ENCODE measurements at regions not wholly inside any gene's neighbourhood (a gene's known extent, or its start where the extent isn't known, plus 50 kb on each side); places are given as distances from the start of the nearest gene placed in this dataset.

DNA sequence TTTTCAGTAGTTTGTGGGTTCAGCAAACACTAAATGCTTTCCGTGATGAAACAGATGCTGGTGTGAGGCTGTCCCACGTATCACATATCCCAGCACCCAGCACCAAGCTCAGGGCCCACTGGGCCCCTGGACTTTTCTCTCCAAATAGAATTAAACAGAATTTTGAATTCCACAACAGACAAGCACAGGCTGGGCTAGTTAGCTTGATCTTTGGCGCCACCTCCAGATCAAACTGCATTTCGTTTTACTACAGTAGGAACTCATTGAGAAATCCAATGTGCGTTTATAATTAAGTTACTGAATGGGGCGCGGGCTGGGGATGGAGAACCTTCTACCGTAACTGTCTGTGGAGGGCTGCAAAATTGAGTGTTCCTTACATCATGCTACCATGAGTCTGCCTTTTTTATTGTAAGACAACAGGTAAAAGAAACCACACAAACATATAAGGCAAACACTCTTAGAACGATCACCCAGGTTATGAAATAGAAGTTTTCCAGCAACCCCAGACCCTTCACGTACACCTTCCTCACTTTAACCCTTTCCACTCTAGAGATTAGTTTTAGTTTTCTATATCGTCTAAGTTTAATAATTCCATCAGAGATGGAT is 107.8 kb downstream of the ZFP64 start:
- Histone ChIP-seq H3K36me3 (ENCODE audit: control insufficient read depth, insufficient read depth, low read length) (peaks cover 16% of the 10 kb centered on the region), H3K4me1 (ENCODE audit: control insufficient read depth, insufficient read depth, low read length, poor library complexity, severe bottlenecking) (no peaks in the 10 kb centered on the region), H3K9me3 (ENCODE audit: control insufficient read depth in 2 of 2, low read length in 2 of 2) (peaks cover 11 to 12% of the 10 kb centered on the region in 2 experiments), H3K27ac (ENCODE audit: insufficient read depth, low read length, poor library complexity, severe bottlenecking) (no peak overlapping the region), H3K4me3 (ENCODE audit: low read depth, low read length) (no peak overlapping the region), H3K27me3 (ENCODE audit: control insufficient read depth, insufficient read depth, low read length) (no peaks in the 10 kb centered on the region)
- H3K27ac Mint-ChIP-seq, result no peak overlapping the region
- ATAC-seq (ENCODE audit: low read depth in 2 of 2), result peak in 1 of 2 donors; percentile 31
- H3K4me3 Mint-ChIP-seq, result no peak overlapping the region
- H3K9me3 Mint-ChIP-seq, result peaks cover 0 to 9% (median 4%) of the 10 kb centered on the region in 7 donors
- H3K36me3 Mint-ChIP-seq, result peaks cover 34% of the 10 kb centered on the region
- H3K4me1 Mint-ChIP-seq, result peaks cover 0 to 6% (median 3%) of the 10 kb centered on the region in 4 donors
- H3K27me3 Mint-ChIP-seq, result no peaks in the 10 kb centered on the region
- DNase-seq, result peak in 1 of 3 donors; percentile 37

DNA sequence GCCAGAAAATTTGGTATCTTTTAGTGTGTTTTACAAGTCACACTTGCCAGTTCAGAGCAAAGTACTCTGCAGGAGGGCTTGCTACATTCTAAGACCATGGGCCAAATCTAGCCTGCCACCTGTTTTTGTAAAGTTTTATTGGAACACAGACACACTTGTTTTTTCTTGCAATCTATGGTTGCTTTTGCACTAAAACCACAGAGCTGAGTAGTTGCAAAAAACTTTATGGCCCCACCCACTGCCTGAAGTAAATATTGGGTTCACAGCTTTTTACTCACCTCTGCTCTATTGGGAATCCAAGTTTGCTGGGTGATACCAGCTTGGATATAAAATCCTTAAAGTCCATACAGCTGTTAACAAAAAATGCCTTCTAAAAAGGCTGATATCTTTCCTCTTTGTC is 109.0 kb downstream of the ZFP64 start:
- Mint-ChIP-seq H3K27ac (peak overlapping the region in 2 of 3 donors; percentile 17 to 29), H3K9me3 (peaks cover 0 to 9% (median 4%) of the 10 kb centered on the region in 7 donors), H3K36me3 (peaks cover 24% of the 10 kb centered on the region), H3K27me3 (no peaks in the 10 kb centered on the region), H3K4me3 (no peak overlapping the region), H3K4me1 (peaks cover 0 to 6% (median 3%) of the 10 kb centered on the region in 4 donors)
- no peak overlapping the region for H3K27ac ChIP-seq (ENCODE audit: insufficient read depth, low read length, poor library complexity, severe bottlenecking)
- H3K9me3 ChIP-seq (ENCODE audit: control insufficient read depth in 2 of 2, low read length in 2 of 2), result peaks cover 10 to 11% of the 10 kb centered on the region in 2 experiments
- peaks cover 9% of the 10 kb centered on the region for H3K36me3 ChIP-seq (ENCODE audit: control insufficient read depth, insufficient read depth, low read length)
- no peak overlapping the region for H3K4me3 ChIP-seq (ENCODE audit: low read depth, low read length)
- H3K4me1 ChIP-seq (ENCODE audit: control insufficient read depth, insufficient read depth, low read length, poor library complexity, severe bottlenecking), result no peaks in the 10 kb centered on the region
- no peak for ATAC-seq (ENCODE audit: low read depth in 2 of 2)
- no peak for DNase-seq
- no peaks in the 10 kb centered on the region for H3K27me3 ChIP-seq (ENCODE audit: control insufficient read depth, insufficient read depth, low read length)

DNA sequence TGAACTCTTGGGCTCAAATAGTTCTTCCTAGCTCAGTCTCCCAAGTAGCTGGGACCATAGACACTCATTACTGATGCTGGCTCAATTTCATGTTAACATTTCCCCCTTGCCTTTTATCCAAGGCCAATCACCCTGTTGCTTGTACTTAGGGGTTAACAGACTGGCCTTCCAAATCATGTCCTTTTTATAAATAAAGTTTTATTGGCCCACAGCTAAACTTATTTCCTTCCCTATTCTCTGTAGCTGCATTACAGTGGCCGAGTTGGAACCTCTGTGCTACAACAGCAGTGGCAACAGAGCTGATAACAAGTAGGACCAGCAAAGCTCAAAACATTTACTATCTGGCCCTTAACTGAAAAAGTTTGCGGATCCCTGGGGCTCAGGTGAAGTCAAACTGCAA is 109.8 kb downstream of the ZFP64 start:
- Mint-ChIP-seq H3K4me1 (peaks cover 0 to 6% (median 3%) of the 10 kb centered on the region in 4 donors), H3K27me3 (no peaks in the 10 kb centered on the region), H3K36me3 (peaks cover 16% of the 10 kb centered on the region), H3K27ac (no peak overlapping the region), H3K9me3 (peaks cover 0 to 2% (median 0%) of the 10 kb centered on the region in 7 donors), H3K4me3 (peak overlapping the region in 1 of 4 donors; percentile 71)
- no peak for DNase-seq
- H3K27me3 ChIP-seq (ENCODE audit: control insufficient read depth, insufficient read depth, low read length), result no peaks in the 10 kb centered on the region
- no peak for ATAC-seq (ENCODE audit: low read depth in 2 of 2)
- peaks cover 1% of the 10 kb centered on the region for H3K36me3 ChIP-seq (ENCODE audit: control insufficient read depth, insufficient read depth, low read length)
- no peaks in the 10 kb centered on the region for H3K4me1 ChIP-seq (ENCODE audit: control insufficient read depth, insufficient read depth, low read length, poor library complexity, severe bottlenecking)
- peaks cover 2% of the 10 kb centered on the region in 2 experiments for H3K9me3 ChIP-seq (ENCODE audit: control insufficient read depth in 2 of 2, low read length in 2 of 2)
- no peak overlapping the region for H3K4me3 ChIP-seq (ENCODE audit: low read depth, low read length)
- H3K27ac ChIP-seq (ENCODE audit: insufficient read depth, low read length, poor library complexity, severe bottlenecking), result no peak overlapping the region

DNA sequence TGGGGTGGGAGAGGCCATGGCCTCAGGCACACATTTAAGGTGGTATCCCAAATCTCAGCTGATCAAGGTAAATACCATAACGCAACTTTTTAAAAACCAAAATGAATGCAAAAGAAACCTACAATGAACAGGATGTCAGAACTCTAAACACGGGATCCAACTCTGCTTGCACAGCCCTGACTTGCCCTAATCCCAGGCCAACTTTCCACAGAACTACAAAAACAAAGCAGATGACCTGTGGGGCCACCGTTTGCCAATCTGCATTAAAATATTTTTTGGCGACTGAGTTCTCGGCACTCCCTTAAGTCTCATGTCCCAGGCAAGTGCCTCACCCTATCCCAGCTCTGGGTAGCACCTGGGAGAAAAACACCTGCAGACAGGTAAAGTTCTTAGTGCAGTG is 110.5 kb downstream of the ZFP64 start:
- Mint-ChIP-seq H3K4me3 (no peak overlapping the region), H3K9me3 (peaks cover 0 to 1% (median 0%) of the 10 kb centered on the region in 7 donors), H3K27me3 (no peaks in the 10 kb centered on the region), H3K4me1 (peaks cover 0 to 6% (median 3%) of the 10 kb centered on the region in 4 donors), H3K36me3 (peaks cover 12% of the 10 kb centered on the region), H3K27ac (no peak overlapping the region)
- DNase-seq (no peak), ATAC-seq (ENCODE audit: low read depth in 2 of 2) (no peak)
- Histone ChIP-seq H3K4me1 (ENCODE audit: control insufficient read depth, insufficient read depth, low read length, poor library complexity, severe bottlenecking) (no peaks in the 10 kb centered on the region), H3K9me3 (ENCODE audit: control insufficient read depth in 2 of 2, low read length in 2 of 2) (no peaks in the 10 kb centered on the region), H3K4me3 (ENCODE audit: low read depth, low read length) (no peak overlapping the region), H3K27me3 (ENCODE audit: control insufficient read depth, insufficient read depth, low read length) (no peaks in the 10 kb centered on the region), H3K27ac (ENCODE audit: insufficient read depth, low read length, poor library complexity, severe bottlenecking) (no peak overlapping the region), H3K36me3 (ENCODE audit: control insufficient read depth, insufficient read depth, low read length) (no peaks in the 10 kb centered on the region)

DNA sequence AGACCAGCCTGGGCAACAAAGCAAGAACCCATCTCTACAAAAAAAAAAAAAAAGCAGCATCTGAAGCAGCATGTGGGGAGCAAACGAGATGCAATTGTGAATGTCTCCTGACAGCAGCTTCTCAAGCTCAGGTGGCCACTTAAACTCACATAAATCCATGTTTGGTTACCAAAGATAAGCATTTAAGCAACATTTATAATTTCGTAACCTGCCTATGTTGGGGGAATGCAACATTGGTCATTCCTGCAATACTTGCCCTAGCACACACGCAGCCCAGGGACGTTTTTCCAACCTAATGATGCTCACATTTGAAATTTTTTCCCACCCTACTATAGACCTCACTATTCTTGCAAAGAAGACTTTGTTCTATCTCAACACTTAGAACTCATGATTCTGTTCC is 113.3 kb downstream of the ZFP64 start:
- Mint-ChIP-seq H3K27me3 (no peaks in the 10 kb centered on the region), H3K4me3 (no peak overlapping the region), H3K36me3 (peaks cover 4% of the 10 kb centered on the region), H3K9me3 (peaks cover 0 to 1% (median 0%) of the 10 kb centered on the region in 7 donors), H3K4me1 (peaks cover 0 to 6% (median 3%) of the 10 kb centered on the region in 4 donors), H3K27ac (no peak overlapping the region)
- Histone ChIP-seq H3K4me3 (ENCODE audit: low read depth, low read length) (no peak overlapping the region), H3K36me3 (ENCODE audit: control insufficient read depth, insufficient read depth, low read length) (no peaks in the 10 kb centered on the region), H3K27me3 (ENCODE audit: control insufficient read depth, insufficient read depth, low read length) (no peaks in the 10 kb centered on the region), H3K27ac (ENCODE audit: insufficient read depth, low read length, poor library complexity, severe bottlenecking) (no peak overlapping the region), H3K9me3 (ENCODE audit: control insufficient read depth in 2 of 2, low read length in 2 of 2) (no peaks in the 10 kb centered on the region), H3K4me1 (ENCODE audit: control insufficient read depth, insufficient read depth, low read length, poor library complexity, severe bottlenecking) (no peaks in the 10 kb centered on the region)
- no peak for ATAC-seq (ENCODE audit: low read depth in 2 of 2)
- no peak for DNase-seq

DNA sequence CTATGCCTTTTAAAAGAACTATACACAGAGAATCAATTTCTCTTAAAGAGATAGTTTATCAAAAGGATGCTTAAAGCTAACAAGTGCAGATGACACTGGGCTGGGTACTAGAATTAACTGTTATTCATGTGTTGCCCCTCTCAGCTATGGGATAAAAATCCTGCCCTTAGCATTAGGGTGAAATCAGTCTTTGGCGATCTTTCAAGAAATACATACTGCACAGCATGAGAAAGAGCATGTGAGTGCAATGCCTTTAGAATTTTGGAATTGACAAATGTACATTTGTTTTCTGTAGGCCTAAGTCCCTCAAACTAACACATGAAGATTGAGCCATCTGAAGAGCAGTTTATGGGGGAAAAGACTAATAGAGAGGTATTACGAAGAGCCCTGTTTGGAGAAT is 115.4 kb downstream of the ZFP64 start:
- H3K4me1 ChIP-seq (ENCODE audit: control insufficient read depth, insufficient read depth, low read length, poor library complexity, severe bottlenecking), result no peaks in the 10 kb centered on the region
- DNase-seq (no peak), ATAC-seq (ENCODE audit: low read depth in 2 of 2) (no peak)
- H3K9me3 Mint-ChIP-seq, result peaks cover 0 to 1% (median 0%) of the 10 kb centered on the region in 7 donors
- H3K27me3 Mint-ChIP-seq, result no peaks in the 10 kb centered on the region
- peaks cover 4% of the 10 kb centered on the region for H3K36me3 Mint-ChIP-seq
- H3K4me1 Mint-ChIP-seq, result no peaks in the 10 kb centered on the region
- H3K4me3 Mint-ChIP-seq, result no peak overlapping the region
- H3K36me3 ChIP-seq (ENCODE audit: control insufficient read depth, insufficient read depth, low read length), result no peaks in the 10 kb centered on the region
- no peak overlapping the region for H3K27ac ChIP-seq (ENCODE audit: insufficient read depth, low read length, poor library complexity, severe bottlenecking)
- no peak overlapping the region for H3K4me3 ChIP-seq (ENCODE audit: low read depth, low read length)
- no peaks in the 10 kb centered on the region for H3K9me3 ChIP-seq (ENCODE audit: control insufficient read depth in 2 of 2, low read length in 2 of 2)
- no peaks in the 10 kb centered on the region for H3K27me3 ChIP-seq (ENCODE audit: control insufficient read depth, insufficient read depth, low read length)
- no peak overlapping the region for H3K27ac Mint-ChIP-seq

DNA sequence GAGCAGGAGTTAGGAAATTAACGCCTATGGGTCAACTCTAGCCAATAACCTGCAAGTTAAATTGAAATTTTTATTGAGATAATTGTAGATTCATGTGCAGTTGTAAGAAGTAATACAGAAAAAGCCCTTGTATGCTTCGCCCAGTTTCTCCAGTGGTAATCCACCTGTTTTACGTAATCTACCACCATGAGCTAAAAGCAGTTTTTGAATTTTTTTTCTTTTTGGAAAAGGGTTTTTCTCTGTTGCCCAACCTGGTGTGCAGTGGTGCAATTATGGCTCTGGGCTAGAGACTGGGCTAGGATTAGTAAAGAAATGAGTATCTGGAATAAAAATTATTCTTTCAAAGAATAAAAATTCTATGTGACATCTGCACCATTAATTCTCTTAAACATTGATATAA is 116.2 kb downstream of the ZFP64 start:
- Mint-ChIP-seq H3K27me3 (no peaks in the 10 kb centered on the region), H3K4me3 (no peak overlapping the region), H3K27ac (no peak overlapping the region), H3K36me3 (peaks cover 4% of the 10 kb centered on the region), H3K4me1 (no peaks in the 10 kb centered on the region), H3K9me3 (peaks cover 0 to 3% (median 0%) of the 10 kb centered on the region in 7 donors)
- H3K36me3 ChIP-seq (ENCODE audit: control insufficient read depth, insufficient read depth, low read length), result no peaks in the 10 kb centered on the region
- DNase-seq, result no peak
- no peaks in the 10 kb centered on the region for H3K27me3 ChIP-seq (ENCODE audit: control insufficient read depth, insufficient read depth, low read length)
- H3K4me1 ChIP-seq (ENCODE audit: control insufficient read depth, insufficient read depth, low read length, poor library complexity, severe bottlenecking), result no peaks in the 10 kb centered on the region
- no peak overlapping the region for H3K4me3 ChIP-seq (ENCODE audit: low read depth, low read length)
- no peak overlapping the region for H3K27ac ChIP-seq (ENCODE audit: insufficient read depth, low read length, poor library complexity, severe bottlenecking)
- H3K9me3 ChIP-seq (ENCODE audit: control insufficient read depth in 2 of 2, low read length in 2 of 2), result no peaks in the 10 kb centered on the region
- ATAC-seq (ENCODE audit: low read depth in 2 of 2), result no peak

DNA sequence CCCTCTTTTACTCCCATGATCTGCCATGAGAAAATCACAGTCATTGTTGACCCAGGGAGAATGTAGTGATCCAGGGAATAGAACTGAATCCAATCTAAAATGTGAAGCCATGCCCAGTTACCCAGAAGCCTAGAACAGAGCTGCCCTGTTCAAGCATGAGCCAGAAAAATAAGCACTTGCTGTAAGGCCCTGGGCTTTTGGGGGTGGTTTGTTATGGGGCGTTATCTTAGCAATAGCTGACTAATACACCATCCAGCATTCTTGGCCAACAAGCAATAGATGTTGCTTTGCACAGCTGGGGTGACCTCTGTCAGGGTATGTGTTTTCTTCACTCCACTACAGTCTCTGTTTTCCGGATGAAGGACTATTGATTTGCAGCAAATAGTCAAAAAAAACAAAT is 120.4 kb downstream of the ZFP64 start:
- peaks cover 4% of the 10 kb centered on the region for H3K36me3 Mint-ChIP-seq
- no peak overlapping the region for H3K27ac Mint-ChIP-seq
- Histone ChIP-seq H3K4me3 (ENCODE audit: low read depth, low read length) (no peak overlapping the region), H3K27ac (ENCODE audit: insufficient read depth, low read length, poor library complexity, severe bottlenecking) (no peak overlapping the region), H3K4me1 (ENCODE audit: control insufficient read depth, insufficient read depth, low read length, poor library complexity, severe bottlenecking) (no peaks in the 10 kb centered on the region), H3K36me3 (ENCODE audit: control insufficient read depth, insufficient read depth, low read length) (no peaks in the 10 kb centered on the region), H3K9me3 (ENCODE audit: control insufficient read depth in 2 of 2, low read length in 2 of 2) (no peaks in the 10 kb centered on the region), H3K27me3 (ENCODE audit: control insufficient read depth, insufficient read depth, low read length) (no peaks in the 10 kb centered on the region)
- ATAC-seq (ENCODE audit: low read depth in 2 of 2) (no peak), DNase-seq (no peak)
- no peaks in the 10 kb centered on the region for H3K27me3 Mint-ChIP-seq
- H3K4me1 Mint-ChIP-seq, result no peaks in the 10 kb centered on the region
- no peak overlapping the region for H3K4me3 Mint-ChIP-seq
- H3K9me3 Mint-ChIP-seq, result peaks cover 0 to 3% (median 0%) of the 10 kb centered on the region in 7 donors

All from CD4-positive, CD25-positive, alpha-beta regulatory T cell (primary cell).